ENCODE measurements at regions not wholly inside any gene's neighbourhood (a gene's known extent, or its start where the extent isn't known, plus 50 kb on each side); places are given as distances from the start of the nearest gene placed in this dataset.
A peak's percentile ranks its signal among the peaks of the same experiment; 100 is the strongest.

- no peak overlapping the region for H3K4me3 ChIP-seq (replicated peaks; ENCODE audit: low read depth, low read length)
- no peak for TF ChIP-seq CTCF (IDR thresholded peaks at IDR 0.05; ENCODE audit: low read length, missing control alignments)
- DNase-seq (ENCODE audit: low read depth), result no peak
These were observed 83.5 kb upstream of the STARD13 start for GRCh38 chr13:33369073-33369472.

- no peak overlapping the region for H3K4me3 ChIP-seq (replicated peaks; ENCODE audit: low read depth, low read length)
- no peak for TF ChIP-seq CTCF (IDR thresholded peaks at IDR 0.05; ENCODE audit: low read length, missing control alignments)
- DNase-seq (ENCODE audit: low read depth), result no peak
These were observed 86.8 kb upstream of the STARD13 start for GRCh38 chr13:33372251-33372919.

- H3K4me3 ChIP-seq (replicated peaks; ENCODE audit: low read depth, low read length), result no peak overlapping the region
- TF ChIP-seq CTCF (IDR thresholded peaks at IDR 0.05; ENCODE audit: low read length, missing control alignments), result peak; percentile 12
- no peak for DNase-seq (ENCODE audit: low read depth)
These were observed 88.1 kb upstream of the STARD13 start for GRCh38 chr13:33373624-33374023.

- no peak for DNase-seq (ENCODE audit: low read depth)
- H3K4me3 ChIP-seq (replicated peaks; ENCODE audit: low read depth, low read length), result no peak overlapping the region
- TF ChIP-seq CTCF (IDR thresholded peaks at IDR 0.05; ENCODE audit: low read length, missing control alignments), result no peak
These were observed 89.9 kb upstream of the STARD13 start for GRCh38 chr13:33375421-33375820.

- no peak overlapping the region for H3K4me3 ChIP-seq (replicated peaks; ENCODE audit: low read depth, low read length)
- no peak for TF ChIP-seq CTCF (IDR thresholded peaks at IDR 0.05; ENCODE audit: low read length, missing control alignments)
- no peak for DNase-seq (ENCODE audit: low read depth)
These were observed 90.7 kb upstream of the STARD13 start for GRCh38 chr13:33376212-33376611.

GRCh38 chr13:33377411-33377810, 91.9 kb upstream of the STARD13 start:
- TF ChIP-seq CTCF (IDR thresholded peaks at IDR 0.05; ENCODE audit: low read length, missing control alignments), result no peak
- H3K4me3 ChIP-seq (replicated peaks; ENCODE audit: low read depth, low read length), result no peak overlapping the region
- DNase-seq (ENCODE audit: low read depth), result no peak

- H3K4me3 ChIP-seq (replicated peaks; ENCODE audit: low read depth, low read length), result no peak overlapping the region
- no peak for TF ChIP-seq CTCF (IDR thresholded peaks at IDR 0.05; ENCODE audit: low read length, missing control alignments)
- DNase-seq (ENCODE audit: low read depth), result no peak
These were observed 92.3 kb upstream of the STARD13 start for GRCh38 chr13:33377825-33378224.
